SU-DHL-6 (cell line): ENCODE measurements at regions not wholly inside any gene's neighbourhood (a gene's known extent, or its start where the extent isn't known, plus 50 kb on each side); places are given as distances from the start of the nearest gene placed in this dataset.

ENCODE experiments used
- H2AFZ ChIP-seq: fragments of 200-600 bp; sonication (generic); 2 replicates; pipeline ENCODE4 v1.6.1; 2014; ENCODE audit warnings: low read depth, mild to moderate bottlenecking, moderate library complexity, mixed read lengths, antibody characterized with exemption, low read length; ENCODE audit not compliant: severe bottlenecking
- H3F3A ChIP-seq: fragments of 200-600 bp; shearing (Covaris generic); 2 replicates; pipeline ENCODE4 v1.6.0; 2016; ENCODE audit warnings: antibody characterized with exemption, mild to moderate bottlenecking; ENCODE audit not compliant: insufficient read depth
- H3K27ac ChIP-seq: fragments of 200-600 bp; sonication (generic); 2 replicates; pipeline ENCODE4 v1.5.1; 2016; ENCODE audit warnings: low read depth, mild to moderate bottlenecking, low read length, moderate library complexity, mixed read lengths
- H3K27me3 ChIP-seq: fragments of 200-600 bp; sonication (generic), shearing (Covaris generic); 2 replicates; pipeline ENCODE4 v1.6.0; 2014; ENCODE audit warnings: mild to moderate bottlenecking, low read length
- H3K36me3 ChIP-seq: fragments of 200-600 bp; sonication (generic); 2 replicates; pipeline ENCODE4 v1.6.1; 2014; ENCODE audit warnings: mild to moderate bottlenecking, low read length, mixed read lengths
- H3K4me2 ChIP-seq: fragments of 300-600, 200-600 bp; shearing (Covaris generic), sonication (generic); 2 replicates; pipeline ENCODE4 v1.6.0; 2014; ENCODE audit warnings: low read length, low read depth, mild to moderate bottlenecking; ENCODE audit not compliant: poor library complexity, severe bottlenecking
- H3K4me3 ChIP-seq: fragments of 200-600 bp; sonication (generic); 2 replicates; pipeline ENCODE4 v1.5.1; 2014; ENCODE audit warnings: antibody characterized with exemption, low read length, mild to moderate bottlenecking, mixed read lengths; ENCODE audit not compliant: insufficient read depth, poor library complexity, severe bottlenecking
- H3K79me2 ChIP-seq: fragments of 200-600 bp; sonication (generic); 2 replicates; pipeline ENCODE4 v1.6.1; 2014; ENCODE audit warnings: mild to moderate bottlenecking, low read length, moderate library complexity; ENCODE audit not compliant: insufficient read depth
- H3K9ac ChIP-seq: fragments of 200-600 bp; sonication (generic); 2 replicates; pipeline ENCODE4 v1.7.0; 2014; ENCODE audit warnings: mild to moderate bottlenecking, low read length
- H3K9me2 ChIP-seq: fragments of 200-600 bp; sonication (generic); replicated peaks from 2 replicates; pipeline ENCODE4 v1.6.1; 2014; ENCODE audit warnings: low read length; ENCODE audit not compliant: insufficient read depth
- H3K9me3 ChIP-seq: fragments of 200-600 bp; sonication (generic); 2 replicates; pipeline ENCODE4 v1.6.1; 2014; ENCODE audit warnings: low read length, mixed read lengths; ENCODE audit not compliant: insufficient read depth
- H4K20me1 ChIP-seq: fragments of 200-600 bp; sonication (generic); 2 replicates; pipeline ENCODE4 v1.6.1; 2014; ENCODE audit warnings: low read depth, mild to moderate bottlenecking, antibody characterized with exemption, low read length, moderate library complexity, mixed read lengths
- CTCF ChIP-seq: fragments of 200-600 bp; sonication (generic); IDR thresholded peaks from one replicate; pipeline ENCODE4 v1.5.1; 2017; ENCODE audit warnings: antibody characterized with exemption, mild to moderate bottlenecking, low read length, moderate library complexity; ENCODE audit not compliant: insufficient read depth, poor library complexity, severe bottlenecking
- EZH2phosphoT487 ChIP-seq: fragments of 200-600 bp; sonication (generic), shearing (Covaris generic); conservative IDR thresholded peaks from 2 replicates; pipeline ENCODE4 v1.6.1; 2018; ENCODE audit warnings: mild to moderate bottlenecking, antibody characterized with exemption, low read length, moderate library complexity, mixed read lengths

DNA sequence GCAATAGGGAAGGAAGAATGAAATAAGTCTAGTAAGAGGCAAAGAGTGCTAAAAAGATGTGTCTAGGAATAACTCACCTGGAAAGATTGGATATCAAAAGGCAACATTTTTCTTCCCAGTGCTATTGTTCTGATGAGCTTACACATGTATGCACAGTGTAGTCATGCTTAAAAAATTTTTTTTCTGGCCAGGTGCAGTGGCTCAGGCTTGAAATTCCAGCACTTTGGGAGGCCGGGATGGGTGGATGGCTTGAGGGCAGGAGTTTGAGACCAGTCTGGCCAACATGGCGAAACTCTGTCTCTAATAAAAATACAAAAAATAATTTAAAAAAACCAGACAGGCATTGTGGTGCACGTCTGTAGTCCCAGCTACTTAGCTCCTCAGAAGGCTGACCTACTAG, 795.8 kb upstream of the IGFBP7 start:
- Histone ChIP-seq H3K4me3 (no peak overlapping the region), H3K79me2 (no peaks in the 10 kb centered on the region), H3K27ac (no peak overlapping the region), H3K27me3 (no peaks in the 10 kb centered on the region), H3K9ac (no peak overlapping the region), H2AFZ (no peak overlapping the region), H3F3A (no peaks in the 10 kb centered on the region), H4K20me1 (no peaks in the 10 kb centered on the region), H3K9me2 (no peaks in the 10 kb centered on the region), H3K36me3 (no peaks in the 10 kb centered on the region), H3K4me2 (no peak overlapping the region), H3K9me3 (no peaks in the 10 kb centered on the region)
- TF ChIP-seq EZH2phosphoT487 (no peak), CTCF (no peak)

GRCh38 chr4:57877047-57877458, 766.9 kb upstream of the IGFBP7 start:
- Histone ChIP-seq H3K9me3 (no peaks in the 10 kb centered on the region), H3K9me2 (no peaks in the 10 kb centered on the region), H3K4me2 (no peak overlapping the region), H3F3A (no peaks in the 10 kb centered on the region), H3K36me3 (no peaks in the 10 kb centered on the region), H3K9ac (no peak overlapping the region), H3K79me2 (no peaks in the 10 kb centered on the region), H2AFZ (no peak overlapping the region), H3K27ac (no peak overlapping the region), H4K20me1 (no peaks in the 10 kb centered on the region), H3K4me3 (no peak overlapping the region), H3K27me3 (no peaks in the 10 kb centered on the region)
- TF ChIP-seq CTCF (no peak), EZH2phosphoT487 (no peak)

- Histone ChIP-seq H4K20me1 (no peaks in the 10 kb centered on the region), H3K4me2 (no peak overlapping the region), H3K9ac (no peak overlapping the region), H2AFZ (no peak overlapping the region), H3K27me3 (no peaks in the 10 kb centered on the region), H3K79me2 (no peaks in the 10 kb centered on the region), H3K9me2 (no peaks in the 10 kb centered on the region), H3K9me3 (no peaks in the 10 kb centered on the region), H3F3A (no peaks in the 10 kb centered on the region), H3K27ac (no peak overlapping the region), H3K36me3 (no peaks in the 10 kb centered on the region), H3K4me3 (no peak overlapping the region)
- no peak for TF ChIP-seq EZH2phosphoT487
- TF ChIP-seq CTCF = no peak
Measured at GRCh38 chr4:57875829-57876392, 765.7 kb upstream of the IGFBP7 start.
